Left renal cortex interstitium (tissue), 4 donors: ENCODE measurements at regions not wholly inside any gene's neighbourhood (a gene's known extent, or its start where the extent isn't known, plus 50 kb on each side); places are given as distances from the start of the nearest gene placed in this dataset.

Experiments
- DNase-seq, 4 donors: peaks; one replicate each; pipeline ENCODE4 v3.0.0-alpha.2; 2013; ENCODE audit warnings: low read depth in 4 of 4, low spot score in 2 of 4, missing footprints in 1 of 4

DNA sequence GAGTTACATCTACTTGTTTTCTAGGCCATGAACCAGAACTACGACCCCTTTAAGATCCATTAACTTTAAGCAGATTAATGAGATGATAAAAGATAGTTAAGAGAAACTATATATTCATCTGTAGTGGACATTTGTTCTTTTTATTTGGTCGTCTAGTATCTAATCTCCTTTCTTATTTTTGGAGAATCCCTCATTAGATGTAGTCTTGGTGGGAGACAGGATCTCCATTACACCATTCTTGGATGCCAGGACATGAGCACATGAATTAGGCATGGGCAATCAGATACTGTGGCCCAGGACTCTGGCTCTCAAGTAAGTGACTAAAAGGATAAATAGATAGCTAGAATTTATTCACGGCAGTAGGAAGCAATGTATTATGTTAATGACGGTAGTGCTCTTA, 245.0 kb downstream of the ATP23 start:
- peak in 1 of 4 donors; percentile 11 for DNase-seq

DNA sequence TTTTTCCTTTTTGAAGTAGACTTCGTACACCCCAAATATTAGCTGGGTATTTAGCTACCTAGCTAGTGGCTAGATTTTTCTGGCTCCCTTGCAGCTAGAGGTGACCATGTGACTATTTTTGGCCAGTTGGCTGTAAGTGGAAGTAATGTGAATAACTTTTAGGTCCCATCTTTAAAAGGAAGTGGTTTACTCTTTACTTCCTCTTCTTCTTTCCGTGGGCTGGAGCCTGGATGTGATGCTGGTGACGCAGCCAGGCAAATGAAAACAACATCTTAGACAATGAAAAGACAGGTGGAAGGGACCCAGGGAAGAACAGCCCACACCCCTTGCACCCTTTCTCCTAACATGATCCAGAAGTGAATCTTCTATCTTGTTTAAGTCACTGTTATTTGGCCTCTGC, 245.5 kb downstream of the ATP23 start:
- DNase-seq = no peak

DNA sequence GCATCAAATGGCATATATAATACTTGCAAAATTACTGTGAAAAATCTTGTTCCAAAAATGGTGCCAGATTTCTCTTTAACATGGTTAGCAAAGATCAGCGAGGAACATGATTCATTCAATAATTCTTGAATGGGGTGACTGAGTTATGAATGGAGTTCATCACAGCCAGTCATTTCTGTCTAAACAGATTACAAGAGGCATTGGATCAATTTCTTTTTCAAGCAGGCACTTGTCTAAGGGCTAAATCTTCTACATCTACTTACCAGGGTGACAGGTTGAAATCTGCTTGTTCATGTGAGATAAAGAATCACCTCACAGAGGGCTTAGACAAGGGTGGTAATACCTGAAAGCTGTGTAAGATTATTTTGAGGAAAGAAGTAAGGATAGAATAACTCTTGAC, 247.7 kb downstream of the ATP23 start:
- no peak for DNase-seq

DNA sequence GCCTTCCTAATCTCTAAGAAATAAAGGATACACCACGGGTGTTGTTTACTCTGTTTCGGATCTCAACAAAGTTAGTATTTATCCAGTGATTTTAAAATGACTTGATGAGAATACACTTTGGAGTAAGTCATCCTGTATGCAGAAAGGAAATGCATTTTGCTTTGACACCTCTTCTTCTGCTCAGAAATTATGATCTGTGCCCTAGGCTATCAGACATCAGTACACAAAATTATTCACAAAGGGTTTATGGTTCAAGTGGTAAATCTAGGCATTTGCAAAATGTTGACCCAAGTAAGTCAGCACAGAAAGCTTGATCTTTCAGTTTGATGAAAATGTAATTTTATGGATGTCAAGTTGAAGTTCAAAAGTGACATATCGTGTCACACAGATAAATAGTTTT, 248.5 kb downstream of the ATP23 start:
- no peak for DNase-seq

DNA sequence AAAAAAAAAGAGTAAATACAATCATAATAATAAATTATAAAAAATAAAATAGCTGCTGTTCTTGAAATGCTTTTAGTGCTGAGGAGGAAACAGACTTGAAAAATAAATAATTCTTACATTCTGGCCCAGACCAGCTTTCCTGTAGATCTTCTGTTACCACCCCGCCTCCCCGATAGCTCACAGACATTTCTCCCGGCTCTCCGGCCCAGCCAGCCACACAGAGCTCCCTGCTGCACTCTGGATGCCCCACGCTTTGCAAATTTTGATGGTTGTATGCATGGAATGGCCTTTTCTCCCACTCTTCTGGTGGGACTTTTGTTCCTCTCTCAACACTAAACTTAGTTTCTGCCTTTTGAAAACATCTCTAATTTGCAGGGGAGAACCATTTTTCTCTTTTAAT, 249.3 kb downstream of the ATP23 start:
- no peak for DNase-seq

DNA sequence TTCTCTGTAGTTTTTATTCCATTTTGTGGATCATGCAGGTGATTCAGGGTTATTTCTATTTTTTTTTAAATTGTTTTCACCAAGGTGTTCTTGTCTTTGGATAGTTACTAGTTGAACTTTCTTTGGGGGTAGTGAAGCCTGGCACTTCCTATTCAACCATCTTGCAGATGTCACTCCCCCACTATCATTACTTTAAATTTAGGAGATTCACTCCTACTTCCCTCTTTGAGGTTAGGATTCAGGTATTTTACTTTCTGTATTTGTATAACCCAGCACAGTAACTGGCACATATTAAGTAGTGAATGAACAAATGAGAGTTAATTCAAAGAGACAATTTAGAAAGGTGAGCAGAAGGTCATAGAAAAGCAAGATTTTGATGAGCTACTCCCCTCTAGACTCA, 255.6 kb downstream of the ATP23 start:
- no peak for DNase-seq

DNA sequence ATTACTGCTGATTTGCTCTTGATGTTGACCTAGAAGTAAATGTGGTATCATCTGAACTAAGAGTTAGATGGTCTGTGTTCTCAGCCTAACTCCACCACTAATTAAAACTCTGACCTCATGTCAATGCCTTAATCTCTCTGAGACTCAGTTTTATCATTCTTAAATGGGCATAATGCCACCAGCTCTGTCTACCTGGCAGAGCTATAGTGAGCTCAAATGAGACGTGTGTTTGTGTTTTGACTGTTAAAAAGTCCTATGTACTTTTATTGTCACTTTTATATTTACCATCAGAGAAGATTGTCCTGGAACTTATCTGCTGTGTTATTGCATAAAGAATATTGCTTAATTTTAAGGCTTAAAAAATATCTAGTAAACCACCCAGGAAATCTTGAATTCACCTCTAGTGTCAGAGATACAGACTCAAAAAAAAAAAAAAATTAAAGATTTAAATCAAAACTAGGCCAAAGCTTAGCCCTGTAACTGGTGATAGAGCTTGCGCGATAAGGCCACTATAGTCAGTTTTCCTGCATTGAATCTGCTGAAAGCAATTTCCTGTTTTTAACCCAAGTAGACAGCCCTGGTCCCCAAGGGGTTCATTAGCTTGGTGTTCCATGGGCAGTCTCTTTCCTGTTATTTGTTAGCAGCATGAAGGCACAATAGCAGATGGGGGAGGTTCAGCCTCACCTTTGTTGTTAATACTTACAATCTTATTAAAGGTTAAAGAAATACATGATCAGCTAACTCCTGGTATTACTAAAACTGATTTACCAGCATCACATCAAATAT, 261.8 kb downstream of the ATP23 start:
- DNase-seq = no peak

DNA sequence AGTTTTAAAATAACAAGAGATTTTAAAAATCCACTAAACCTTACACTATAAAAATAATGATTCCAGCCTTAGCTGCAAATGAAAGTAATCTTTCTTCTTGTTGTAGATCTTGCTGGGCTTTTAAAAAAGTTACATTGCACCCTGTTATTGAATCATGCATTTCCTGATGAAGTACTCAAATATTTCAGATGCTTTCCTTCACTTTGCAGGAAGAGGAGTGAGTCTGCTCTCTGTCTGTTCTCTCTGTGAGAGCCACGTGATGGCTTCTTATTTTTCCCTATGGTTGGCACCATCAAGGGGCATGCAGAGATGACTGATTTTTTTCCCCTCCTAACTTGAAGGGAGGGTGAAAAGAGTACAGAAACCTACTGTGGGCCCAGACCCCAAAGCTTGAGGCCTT, 262.7 kb downstream of the ATP23 start:
- DNase-seq = no peak

DNA sequence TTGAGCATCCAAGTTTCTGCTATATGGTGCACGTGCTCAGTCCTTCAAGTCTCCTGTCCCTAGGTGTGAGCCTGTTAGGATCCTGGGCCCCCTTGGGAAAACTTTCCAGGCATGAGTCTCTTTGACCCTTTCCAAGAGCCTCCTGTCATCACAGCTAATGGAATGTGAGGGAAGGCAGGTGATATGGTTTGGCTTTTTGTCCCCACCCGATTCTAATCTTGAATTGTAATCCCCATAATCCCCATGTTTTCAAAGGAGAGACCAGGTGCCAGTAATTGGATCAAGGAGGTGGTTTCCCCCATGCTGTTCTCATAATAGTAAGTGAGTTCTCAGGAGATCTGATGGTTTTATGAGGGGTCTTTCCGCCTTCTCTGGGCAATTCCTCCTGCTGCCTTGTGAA, 265.5 kb downstream of the ATP23 start:
- no peak for DNase-seq

DNA sequence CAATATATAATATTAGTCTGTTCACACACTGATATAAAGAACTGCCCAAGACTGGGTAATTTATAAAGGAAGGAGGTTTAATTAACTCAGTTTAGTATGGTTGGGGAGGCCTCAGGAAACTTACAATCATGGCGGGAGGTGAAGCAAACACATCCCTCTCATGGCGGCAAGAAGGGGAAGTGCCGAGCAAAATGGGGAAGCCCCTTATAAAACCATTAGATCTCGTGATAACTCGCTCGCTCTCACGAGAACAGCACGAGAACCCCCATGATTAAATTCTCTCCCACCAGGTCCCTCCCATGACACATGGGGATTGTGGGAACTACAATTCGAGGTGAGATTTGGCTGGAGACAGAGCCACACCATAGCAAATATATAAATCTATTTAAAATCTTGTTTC, 269.8 kb downstream of the ATP23 start:
- no peak for DNase-seq

DNA sequence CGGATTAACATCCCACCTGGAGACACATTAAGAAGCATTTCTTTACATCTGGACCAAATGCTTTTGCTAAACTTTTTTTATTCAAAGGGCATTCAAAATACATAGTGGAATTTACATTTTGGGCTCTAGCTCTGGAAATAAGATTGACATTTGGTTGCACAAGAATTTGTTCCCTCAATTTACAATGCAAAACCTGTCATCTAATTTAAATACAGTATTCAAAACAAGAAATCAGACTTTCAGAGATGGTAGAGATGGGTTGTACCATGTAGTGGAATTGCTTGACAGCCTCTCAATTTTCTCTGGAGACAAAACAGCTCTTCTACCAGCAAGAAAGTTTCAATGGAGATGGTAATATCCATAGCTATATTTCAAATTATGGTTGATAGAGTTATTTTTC, 275.8 kb downstream of the ATP23 start:
- no peak for DNase-seq

DNA sequence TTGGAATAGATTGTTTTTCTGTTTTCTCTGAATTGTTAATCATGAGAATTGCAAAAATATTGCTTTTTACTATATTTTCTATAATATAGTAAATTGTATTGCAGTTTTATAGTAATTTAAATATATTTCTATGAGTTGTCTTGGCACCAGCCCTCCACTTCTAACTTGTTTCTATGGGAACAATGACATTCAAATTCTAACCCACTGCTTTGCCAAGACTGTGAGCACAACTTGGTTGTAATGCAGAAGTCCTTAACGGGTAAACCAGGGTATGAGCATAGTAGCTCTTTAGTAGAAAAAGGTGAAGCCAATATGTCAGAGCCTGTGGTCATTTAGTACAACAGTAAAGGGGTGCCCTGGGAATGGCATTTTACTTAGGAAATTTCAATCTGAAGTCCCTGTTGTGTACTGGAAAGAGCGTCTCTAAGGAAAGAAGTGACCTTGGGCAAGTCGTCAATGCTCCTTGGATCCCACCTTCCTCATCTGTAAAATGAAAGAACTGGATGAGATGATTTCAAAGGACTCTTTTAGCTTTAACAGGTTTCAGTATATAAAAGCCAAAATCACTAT, 283.3 kb downstream of the ATP23 start:
- DNase-seq = no peak

DNA sequence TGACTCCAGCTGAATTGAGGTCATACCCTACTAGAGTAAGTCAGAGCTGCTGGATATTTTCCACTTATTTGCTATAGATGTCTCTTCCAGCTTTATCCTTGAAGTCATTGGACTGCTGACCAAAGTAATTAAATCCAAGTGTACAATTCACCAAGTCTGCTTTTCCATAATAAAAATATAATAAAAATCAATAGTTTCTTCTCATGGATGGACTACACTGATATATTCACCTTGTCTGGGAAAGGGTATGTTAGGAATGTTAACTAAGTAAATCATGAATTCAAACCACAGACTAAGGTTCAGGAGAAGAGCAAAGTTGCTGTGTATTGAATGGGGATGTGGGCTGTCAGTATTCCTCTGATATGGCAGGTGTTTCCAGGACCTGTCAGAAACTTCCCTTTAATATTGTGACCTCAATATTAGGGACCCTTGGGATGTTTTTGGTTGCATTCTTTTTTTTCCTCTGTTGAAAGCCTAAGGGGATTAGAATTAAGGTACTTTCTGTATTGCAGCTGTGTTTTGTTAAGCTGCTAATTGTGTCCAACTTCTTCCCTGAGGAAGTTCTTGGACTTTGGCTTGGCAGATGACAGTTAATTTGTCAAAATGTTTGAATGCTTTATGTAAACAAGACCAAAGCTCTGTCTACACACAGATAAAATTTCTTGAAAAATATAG, 284.0 kb downstream of the ATP23 start:
- no peak for DNase-seq

DNA sequence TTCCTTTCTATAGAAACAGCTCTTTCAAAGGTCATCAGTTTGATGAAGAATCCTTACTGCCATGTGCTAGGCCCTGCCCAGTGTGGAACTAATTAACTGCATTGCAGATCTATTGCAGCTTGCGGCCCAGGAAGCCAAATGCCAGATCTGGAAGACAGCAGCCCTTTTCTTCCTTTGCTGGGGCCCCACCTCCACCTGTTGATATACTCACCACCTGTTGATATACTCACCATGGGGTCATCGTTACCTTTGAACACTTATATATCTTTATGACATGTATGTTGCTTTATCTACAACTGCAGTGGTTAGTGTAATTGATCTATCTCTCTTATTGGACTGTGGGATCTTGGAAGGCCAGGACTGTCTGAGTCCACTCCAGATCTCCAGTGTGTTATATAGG, 292.5 kb downstream of the ATP23 start:
- no peak for DNase-seq

DNA sequence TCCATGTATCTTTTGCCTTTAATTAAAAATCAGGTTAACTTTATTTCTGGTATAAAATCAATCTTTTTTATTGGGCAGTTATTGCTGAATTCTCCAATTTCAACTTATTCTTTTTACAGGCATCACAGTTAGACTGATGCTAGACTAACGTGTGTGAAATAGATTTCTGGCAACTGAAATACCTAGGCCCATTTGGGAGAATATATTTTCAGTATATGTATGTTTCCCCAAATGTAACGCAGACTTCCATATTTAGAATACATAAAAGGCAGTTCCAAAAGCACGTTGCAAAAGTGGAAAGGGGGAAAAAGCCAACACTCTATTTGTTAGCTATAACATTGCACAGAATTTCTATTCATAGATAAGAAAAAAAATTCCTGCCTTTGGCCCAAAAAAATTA, 297.0 kb downstream of the ATP23 start:
- DNase-seq = no peak

DNA sequence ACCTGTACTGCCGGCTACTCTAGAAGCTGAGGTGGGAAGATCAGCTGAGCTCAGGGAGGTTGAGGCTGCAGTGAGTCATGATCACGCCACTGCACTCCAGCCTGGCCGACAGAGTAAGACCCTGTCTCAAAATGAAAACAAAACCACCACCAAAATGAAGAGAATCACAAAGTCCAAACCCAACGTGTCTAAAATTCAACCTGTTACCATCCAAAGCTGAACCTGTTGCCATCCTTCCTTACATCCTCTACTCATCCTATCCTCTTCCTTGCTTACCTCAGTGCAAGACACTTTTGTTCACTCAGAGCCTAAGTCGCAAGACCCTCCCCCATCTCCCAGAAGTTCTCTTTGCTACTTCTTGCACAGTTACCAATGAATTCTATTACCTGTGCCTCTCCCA, 299.7 kb downstream of the ATP23 start:
- DNase-seq = no peak

DNA sequence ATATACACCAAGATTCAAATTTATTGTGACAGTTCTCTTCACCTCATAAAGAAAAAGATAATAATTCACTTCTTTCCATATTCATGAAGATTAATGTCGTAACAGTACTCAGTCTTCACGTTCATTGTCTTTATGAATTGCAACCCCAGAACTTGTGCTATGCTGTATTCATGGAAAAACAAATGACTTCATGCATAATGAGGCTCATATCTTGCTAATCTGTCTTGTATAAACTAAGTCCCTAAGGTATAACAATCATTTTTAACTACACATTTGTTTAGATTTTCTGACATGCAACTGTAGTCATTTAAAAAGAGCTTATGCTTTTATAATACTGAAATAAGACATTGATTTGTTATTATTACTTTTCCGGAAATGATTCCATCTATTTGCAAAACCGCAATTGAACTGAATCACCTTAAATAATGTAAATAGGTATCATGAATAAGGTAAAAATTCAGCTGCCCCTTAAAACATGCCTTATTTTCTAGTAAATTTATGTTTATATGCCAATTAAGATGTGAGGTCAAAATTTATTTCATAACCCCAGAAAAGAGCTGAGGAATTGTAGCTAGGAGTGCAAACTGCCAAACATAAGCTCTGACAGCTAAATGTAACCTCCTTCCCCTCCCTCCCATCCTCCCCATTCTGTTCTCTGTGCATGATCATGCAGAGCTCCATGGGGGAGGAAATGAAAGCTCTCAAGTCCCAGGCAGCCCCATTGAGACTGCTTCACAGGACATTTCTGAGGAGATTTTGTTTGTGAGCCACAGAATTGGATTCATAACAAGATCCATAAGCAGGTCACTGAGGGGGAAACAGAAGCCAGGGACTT, 301.6 kb downstream of the ATP23 start:
- DNase-seq = no peak

DNA sequence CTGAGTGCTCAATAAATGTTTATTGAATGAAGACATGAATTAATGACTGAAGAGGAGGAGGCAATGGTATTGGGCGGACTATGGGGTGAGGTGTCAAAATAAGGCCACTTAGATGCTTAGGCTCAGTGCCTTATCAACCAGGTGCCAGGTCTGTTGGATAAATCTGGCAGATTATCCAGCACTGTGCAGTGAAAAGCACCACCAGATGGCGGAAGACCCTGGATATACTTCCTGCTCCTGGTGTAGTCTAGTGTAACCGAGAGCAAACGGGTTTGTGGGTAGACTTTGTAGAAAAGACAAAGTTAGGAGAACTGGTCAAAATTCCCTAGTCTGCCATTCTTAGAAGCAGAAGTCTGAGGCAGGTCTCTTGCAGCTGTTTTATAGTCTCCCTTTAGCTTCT, 306.3 kb downstream of the ATP23 start:
- DNase-seq = no peak

DNA sequence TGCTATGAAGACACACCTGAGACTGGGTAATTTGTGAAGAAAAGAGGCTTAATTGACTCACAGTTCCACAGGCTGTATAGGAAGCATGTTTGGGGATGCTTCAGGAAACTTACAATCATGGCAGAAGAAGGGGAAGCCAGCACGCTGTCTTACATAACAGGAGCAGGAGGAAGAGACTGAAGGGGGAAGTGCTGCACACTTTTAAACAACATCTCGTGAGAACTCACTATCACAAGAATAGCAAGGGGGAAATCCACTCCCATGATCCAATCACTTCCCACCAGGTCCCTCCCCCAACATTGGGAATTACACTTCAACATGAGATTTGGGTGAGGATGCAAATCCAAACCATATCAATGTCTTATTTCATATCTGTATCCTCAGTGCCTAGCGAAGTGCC, 307.2 kb downstream of the ATP23 start:
- DNase-seq = no peak

DNA sequence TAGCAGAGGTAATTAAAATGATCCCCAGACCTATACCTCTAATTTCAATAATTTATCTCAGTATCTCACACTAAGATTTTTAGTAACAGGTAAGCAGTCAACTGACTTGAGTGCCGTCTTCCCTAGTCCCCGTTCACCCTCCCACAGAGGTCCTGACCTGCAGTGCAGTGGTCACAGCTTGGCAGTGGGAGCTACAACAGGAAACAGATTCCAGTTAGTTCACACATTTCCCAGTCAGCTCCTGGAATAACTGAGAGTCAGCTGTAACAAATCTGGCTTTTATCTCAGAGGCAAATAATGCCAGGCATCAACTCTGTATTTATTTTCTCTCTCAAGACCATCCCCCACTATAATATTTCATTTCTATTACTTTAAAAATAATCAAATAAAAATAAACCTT, 308.2 kb downstream of the ATP23 start:
- DNase-seq = no peak

DNA sequence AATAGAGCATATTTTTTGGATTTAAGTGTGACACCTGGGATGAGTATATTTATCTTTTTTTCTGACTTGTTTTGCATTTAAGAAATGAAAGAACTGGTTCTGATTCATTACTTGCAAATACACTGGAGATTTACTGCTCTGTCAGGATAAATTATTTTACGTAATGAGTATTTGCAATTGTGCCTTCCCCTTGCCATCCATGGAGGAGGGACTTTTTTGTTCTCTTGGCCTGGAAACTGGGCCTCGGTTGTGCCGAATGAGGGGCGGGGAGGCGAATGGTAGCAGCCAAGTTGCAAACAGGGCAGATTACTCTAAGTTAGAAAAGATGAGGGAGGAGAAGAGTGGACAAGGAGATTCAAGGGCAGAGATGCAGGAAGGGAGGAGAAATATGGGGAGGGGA, 308.7 kb downstream of the ATP23 start:
- DNase-seq = no peak
